ENCODE measurements at regions not wholly inside any gene's neighbourhood (a gene's known extent, or its start where the extent isn't known, plus 50 kb on each side); places are given as distances from the start of the nearest gene placed in this dataset.

DNA sequence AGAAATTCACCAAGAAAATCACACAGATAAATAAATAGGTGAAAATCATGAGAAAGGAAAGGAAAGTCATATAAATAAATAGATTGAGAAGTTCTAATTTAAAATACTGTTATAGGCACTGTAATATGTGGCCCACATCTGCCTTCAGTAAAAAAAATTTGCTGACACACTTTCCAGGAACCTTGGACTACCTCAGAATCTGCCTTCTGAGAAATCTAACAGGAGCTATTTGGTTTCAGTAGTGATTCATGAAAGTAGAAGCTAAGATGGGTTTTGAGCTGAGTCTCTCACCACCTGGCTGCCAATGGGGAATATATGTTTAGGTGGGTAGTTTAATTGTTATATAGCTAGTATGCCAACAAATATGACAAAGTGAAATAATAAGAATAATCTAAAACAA, 810.0 kb downstream of the RAB28 start:
- DNase-seq, result peak; percentile 66

DNA sequence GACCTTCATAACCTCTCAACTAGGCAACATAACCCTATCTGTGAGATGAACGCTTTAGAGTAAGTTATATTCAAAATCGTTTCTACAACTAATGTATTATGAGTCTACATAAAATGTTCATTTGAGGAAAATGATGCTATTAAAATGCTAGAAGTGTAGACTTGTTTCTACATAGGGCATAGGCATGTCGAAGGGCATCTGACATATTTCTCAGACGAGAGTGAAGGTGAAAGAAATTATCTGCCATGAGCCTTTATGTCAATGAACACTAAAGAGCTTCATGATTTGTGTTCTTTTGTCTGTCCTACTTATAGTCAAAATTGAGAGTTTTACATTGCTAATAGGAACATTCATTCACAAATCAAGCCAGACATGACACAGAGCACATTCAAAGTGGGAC, 811.8 kb downstream of the RAB28 start:
- no peak for DNase-seq

DNA sequence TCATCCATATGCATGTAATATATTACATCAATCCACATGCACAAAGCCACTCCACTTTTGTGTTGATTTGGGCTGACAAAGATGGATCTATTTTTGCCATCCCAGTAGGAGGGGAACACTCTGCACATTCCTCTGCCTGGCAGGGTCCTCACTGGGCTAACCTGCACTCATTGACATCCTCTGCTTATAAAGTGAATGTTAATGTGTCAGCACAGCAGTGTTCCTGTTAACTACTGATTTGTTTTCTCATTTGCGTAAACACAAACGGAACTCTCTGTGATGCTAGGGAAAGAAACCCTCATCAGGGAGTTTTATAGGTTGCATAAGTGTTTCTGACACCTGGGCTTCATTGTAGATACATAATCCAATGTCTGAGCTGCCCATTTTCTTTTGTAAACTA, 826.0 kb downstream of the RAB28 start:
- no peak for DNase-seq

DNA sequence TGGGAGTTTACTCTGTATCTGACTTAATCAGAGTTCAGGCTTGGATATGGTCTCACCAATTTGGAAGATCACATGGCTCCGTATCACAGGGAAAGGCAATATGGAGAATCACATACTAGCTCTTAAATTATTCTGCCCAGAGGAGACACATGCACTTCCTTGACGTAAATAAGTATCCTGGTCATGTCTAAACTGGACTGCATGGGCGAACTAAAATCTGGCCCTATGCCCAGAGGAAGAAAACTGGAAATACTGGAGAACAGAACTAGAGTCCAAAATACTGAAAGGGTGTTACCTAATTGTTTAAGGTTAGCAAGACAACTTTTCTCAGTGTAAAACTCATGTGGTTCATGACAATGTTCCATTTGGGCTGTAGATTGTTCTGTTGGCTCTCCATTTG, 832.3 kb downstream of the RAB28 start:
- DNase-seq, result no peak

DNA sequence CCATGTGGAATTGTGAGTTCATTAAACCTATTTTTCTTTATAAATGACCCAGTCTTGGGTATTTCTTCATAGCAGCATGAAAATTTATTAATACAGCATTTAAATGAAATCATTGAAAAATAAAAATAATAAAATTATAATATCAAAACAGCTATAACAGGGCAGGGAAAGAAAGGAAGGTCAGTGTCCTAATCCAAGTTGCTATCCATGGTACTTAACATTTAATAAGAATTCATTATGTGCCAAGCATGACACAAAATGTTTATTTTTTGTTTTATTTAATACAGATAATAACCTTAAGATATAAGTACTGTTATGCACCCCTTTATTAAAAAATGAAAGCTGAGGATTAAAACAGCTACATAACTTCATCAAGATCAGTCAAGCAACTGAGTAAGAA, 838.4 kb downstream of the RAB28 start:
- DNase-seq, result no peak

DNA sequence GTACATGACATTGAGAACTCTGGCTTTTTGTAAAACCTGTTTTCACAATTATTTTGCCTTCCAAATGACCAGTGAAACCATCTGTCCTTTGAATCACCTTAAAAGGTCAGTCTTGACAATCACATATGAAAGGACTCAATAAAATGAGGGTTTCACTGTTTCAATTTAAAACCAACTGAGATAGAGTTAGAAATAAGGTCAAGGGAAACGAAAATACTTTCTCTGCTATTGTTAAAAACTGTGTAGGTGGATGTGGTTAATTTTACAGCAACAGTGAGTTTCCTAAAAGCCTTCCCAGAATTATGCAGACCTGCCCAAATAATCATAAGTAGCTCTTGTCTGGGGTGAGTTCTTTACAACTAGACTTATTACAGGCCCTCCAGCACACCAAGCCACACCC, 839.9 kb downstream of the RAB28 start:
- no peak for DNase-seq

DNA sequence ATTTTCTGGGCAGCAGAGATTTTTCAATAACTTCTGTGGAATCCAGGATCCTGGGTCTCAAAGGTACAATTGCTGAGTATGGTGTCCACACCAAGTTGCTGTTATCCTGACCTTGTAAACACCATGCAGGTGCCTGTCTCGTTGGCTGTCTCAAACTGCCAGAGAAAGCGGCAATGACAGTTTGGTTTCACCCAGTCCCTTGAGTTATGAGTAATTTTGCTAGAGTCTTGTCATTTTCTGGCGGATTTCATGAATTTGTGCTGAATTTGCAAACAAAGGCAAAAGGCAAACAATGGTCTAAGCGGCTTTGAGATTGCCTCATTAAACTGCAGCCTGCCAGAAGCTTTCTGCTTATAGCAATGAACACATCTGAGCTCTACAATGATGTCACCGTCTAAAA, 847.9 kb downstream of the RAB28 start:
- no peak for DNase-seq

DNA sequence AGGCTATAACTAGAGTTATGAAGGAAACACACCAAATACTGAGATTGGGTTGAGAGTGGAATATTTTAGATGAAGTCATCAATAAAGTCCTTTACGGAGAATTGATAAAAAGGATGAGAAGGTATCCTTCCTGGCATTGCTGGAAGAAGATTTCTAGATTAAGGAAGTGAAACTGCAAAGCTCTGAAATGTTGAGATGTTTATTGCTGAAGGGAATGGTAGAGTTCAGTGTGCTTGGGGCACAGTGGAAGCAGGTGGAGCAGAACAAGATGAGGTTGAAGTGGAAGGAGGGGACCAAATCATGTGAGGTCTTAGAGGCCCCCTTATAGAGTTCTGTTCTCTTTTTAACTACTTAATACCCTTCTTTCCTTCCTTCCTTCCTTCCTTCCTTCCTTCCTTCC, 848.5 kb downstream of the RAB28 start:
- DNase-seq, result no peak

DNA sequence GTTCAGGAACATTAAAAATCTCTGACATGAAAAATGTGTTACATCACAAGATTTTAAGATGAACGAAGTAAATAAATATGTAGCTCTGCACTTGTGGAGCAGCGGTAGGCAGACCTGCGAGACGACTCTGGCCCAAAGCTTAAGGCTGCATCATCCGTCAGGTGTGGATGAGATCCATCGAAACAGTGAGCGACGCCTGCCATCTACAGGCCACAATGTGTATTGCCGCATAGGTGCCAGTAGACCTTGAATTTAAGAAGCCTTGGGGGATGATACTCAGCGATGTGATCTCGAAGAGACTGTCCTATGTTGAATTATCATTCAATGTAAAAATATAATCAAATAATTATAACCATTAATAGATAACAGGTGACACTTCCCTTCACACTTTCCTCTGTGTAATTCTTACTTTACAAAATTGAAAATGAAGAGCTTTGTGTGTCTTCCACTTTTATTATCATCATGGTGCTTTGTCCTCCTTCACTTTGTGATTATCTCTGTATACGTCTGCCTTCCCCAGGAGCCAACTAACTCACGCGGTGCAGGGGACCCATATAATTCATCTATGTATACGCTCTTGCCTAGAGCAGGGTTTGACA, 851.0 kb downstream of the RAB28 start:
- peak; percentile 86 for DNase-seq

DNA sequence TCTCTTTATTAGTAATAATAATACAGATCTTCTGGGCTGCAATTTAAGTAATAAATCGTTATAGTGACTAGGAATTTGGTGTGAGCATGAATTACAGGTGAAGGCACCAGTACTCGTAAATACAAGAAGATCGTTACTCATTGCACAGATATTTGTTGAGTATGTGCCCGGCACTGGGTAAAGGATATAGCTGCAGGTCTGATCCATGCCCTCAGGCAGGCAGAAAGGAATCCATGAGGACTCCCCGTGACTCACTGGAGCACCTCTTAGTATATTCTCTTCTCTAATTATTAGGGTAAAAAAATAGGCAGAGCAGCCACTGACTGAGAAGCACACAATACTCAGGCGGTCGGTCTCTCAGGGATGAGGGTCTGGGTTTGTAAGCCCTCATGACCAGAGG, 868.3 kb downstream of the RAB28 start:
- no peak for DNase-seq

DNA sequence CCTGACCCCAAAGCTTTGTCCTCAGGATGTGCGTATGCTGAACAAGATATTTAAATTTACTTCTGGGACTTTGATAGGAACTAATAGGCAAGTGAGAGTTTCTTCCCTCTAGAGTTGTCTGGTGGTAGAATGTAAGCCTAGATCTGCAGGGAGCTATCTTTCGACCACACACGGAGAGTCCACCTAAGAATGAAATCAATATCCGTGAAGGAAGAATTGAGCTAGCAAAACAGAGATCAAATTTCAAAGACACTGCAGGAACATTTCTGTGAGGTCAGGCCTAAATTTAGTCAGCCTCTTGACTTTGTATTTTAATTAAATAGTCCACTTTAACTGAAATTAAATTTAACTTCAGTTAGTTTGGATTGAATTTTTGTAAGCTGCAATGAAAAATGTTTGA, 871.3 kb downstream of the RAB28 start:
- DNase-seq, result no peak

DNA sequence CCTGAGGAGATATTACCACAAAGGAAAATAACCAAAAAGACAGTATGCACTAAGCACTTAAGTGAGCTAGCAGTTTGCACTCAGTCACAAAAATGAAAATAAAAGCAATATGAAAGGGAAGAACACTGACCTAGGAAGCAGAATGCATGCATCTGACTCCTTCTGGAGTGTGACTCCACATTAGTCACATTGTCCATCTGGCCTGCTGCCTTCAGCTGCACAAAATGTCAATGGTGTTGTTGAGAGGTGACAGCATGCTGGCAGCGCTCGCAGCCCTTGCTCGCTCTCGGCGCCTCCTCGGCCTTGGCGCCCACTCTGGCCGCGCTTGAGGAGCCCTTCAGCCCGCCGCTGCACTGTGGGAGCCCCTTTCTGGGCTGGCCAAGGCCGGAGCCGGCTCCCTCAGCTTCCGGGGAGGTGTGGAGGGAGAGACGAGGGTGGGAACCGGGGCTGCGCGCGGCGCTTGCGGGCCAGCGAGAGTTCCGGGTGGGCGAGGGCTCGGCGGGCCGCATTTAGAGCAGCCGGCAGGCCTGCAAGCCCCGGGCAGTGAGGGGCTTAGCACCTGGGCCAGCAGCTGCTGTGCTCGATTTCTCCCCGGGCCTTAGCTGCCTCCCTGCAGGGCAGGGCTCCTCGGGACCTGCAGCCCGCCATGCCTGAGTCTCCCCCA, 874.8 kb downstream of the RAB28 start:
- peak; percentile 4 for DNase-seq

DNA sequence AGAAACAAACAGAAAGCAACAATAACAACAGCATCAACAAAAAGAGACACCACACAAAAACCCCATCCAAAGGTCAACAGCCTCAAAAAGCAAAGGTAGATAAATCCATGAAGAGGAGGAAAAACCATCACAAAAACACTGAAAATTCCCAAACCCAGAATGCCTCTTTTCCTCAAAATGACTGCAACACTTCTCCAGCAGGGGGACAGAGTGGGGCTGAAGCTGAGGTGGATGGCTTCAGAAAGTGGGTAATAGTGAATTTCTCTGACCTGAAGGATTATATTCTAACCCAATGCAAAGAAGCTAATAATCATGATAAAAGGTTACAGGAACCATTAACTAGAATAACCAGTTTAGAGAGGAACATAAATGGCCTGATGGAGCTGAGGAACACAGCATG, 888.2 kb downstream of the RAB28 start:
- DNase-seq, result peak; percentile 18

DNA sequence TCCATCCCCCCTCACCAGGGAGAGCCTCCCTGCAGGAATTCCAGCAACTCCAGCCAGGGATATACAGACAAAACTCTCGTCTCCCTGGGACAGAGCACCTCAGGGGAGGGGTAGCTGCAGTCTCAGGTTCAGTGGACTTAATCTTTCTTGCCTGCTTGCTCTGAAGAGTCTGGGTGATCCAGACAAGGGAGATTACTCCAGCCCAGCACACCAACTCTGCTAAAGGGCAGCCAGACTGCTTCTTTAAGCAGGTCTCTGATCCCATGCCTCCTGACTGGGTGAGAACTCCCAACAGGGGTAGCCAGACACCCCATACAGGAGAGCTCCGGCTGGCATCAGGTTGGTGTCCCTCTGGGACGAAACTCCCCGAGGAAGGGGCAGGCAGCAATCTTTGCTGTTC, 888.7 kb downstream of the RAB28 start:
- DNase-seq, result no peak

DNA sequence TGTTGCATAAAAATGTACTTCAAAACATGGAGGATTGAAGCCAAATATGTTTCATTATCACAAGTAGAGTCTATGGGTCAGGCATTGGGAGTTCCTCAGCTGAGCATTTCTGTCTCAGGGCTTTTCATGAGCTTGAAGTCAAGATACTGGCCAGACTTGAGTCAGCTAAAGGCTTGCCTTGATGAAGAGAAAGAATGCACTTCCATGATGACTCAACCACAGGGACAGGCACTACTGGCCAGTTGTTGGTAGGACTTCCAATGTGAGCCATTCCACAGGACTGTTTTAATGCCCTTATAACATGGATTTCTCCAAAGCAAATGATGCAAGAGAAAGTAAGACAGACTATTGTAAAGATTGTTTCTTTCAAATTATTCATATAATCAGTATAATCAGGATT, 895.6 kb downstream of the RAB28 start:
- no peak for DNase-seq

DNA sequence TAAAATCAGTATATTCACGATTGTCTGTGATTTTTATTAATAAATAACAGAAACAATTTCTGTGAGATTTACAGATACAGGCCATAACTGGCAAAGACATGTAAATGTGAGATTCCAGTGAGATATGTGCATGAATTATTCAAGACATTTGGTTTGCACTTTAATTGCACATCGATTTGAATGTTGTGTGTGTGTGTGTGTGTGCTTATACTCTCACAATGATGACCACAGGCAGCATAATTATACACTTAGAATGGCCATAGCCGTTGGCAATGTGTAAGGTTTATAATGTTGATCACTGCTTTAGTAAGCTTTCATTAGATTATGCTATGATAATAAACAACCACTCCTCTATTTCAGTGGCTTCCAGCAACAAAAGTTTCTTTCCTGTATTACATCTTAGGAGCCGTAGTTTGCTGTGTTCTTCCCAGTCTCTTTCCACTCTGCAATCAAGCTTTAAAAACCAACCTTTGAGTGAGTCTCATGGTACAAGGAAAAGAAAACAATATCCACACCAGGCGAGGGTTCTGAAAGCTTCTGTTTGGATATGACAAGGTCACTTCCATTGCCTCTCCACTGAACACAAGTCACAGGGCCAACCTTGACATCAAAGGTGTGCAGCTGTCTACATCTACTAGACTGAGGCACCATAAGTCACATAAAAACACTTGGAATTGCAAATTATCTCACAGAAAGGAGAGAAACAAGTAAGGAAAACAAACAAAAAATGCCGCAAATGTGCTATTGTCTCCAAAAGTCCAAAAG, 897.7 kb downstream of the RAB28 start:
- no peak for DNase-seq

DNA sequence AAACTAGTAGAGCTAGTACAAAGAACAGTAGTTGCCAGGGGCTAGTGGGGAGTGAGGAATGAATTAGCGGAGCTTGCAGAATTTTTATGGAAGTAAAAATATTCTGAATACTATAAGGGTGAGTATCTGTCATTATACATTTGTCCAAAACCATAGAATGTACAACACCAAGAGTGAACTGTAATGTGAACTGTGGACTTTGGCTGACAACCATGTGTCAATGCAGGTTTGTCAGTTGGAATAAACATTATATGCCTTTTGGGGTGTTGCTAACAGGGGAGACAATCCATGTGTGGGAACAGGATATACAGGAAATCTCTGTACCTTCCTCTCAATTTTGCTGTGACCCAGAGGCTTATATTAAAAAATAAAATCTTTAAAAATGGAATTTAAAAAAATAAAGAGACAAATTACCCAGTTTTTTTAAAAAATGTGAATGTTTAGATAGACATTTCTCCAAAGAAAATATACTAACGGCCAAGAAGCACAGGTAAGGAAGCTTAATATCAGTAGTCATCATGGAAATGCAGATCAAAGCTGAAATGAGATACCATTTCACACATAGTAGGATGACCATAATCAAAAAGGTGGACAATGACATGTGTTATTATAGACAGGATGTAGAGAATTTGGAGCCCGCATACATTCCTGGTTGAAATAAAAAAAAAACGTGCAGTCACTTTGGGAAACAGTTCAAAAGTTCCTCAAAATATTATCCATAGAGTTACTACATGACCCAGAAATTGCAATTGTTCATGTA, 899.8 kb downstream of the RAB28 start:
- DNase-seq, result no peak

DNA sequence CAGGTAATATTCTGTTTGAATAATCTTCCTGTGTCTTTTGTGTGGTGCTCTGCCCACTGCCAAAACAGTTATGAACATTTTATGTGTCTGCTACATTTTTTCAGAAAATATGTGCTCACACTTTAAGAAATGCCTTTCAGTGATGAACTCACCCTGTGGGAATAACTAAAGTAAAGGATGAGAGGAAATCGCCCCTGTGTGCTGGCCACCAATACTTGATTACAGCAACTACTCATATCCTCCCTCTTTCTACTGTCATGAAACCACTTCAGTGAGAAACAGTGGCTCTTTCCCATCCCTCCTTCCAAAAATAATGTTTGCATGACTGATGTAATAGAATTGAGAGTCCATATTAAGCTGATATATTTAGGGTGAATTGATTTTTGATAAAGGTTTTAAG, 900.9 kb downstream of the RAB28 start:
- DNase-seq, result no peak

DNA sequence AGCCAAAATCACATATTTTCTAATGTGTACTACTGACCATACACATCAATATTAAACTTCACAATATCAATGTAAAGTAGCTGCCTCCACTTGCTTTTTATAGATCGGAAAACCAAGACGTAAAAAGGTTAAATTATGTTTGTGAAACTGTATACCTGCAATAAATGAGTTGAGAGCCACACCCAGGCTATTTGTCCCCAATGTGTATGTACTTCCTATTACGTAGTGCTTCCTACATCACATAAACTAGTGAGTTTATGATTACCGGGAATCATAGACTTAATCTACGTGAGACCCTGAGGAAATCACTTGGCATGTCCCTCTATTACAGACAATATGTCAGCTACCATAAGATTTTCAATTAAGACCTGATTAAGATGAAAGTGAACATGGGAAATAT, 903.4 kb downstream of the RAB28 start:
- DNase-seq, result no peak

DNA sequence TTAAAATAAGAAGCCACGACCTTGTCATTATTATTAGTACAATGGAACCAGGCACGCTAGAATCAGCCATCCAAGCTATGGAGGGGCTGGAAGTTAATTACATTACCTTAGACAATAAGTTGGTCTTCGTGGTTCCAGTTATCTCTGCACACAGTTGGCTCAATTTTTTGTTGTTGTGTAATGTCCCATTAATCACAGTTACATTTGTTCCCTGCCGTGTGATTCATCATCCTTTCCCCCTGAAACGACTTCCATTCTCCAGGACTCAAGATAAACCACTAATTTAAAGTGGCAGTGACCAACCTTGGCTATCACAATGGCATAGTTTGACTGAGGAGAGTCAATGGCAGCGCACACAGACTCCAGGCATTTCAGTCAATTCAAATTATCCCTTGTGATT, 905.0 kb downstream of the RAB28 start:
- DNase-seq, result peak; percentile 61

DNA sequence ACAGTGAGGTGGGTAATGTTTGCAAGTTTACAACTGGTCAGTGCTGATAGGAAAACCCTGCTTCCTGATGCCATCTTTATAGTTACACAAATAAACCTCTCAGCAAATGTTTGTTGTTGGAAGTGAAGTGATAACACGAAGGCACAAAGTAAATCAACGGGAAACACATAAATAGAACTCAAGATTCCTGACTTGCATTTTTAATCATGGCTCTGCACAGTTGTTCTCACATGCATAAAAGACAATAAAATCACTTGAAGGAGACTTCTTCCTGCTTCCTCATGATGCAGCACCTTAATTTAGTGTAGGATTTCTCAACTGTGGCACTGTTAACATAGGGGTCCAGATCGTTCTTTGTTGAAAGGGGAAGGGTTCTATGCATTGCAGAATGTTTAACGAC, 907.7 kb downstream of the RAB28 start:
- DNase-seq, result peak; percentile 29

DNA sequence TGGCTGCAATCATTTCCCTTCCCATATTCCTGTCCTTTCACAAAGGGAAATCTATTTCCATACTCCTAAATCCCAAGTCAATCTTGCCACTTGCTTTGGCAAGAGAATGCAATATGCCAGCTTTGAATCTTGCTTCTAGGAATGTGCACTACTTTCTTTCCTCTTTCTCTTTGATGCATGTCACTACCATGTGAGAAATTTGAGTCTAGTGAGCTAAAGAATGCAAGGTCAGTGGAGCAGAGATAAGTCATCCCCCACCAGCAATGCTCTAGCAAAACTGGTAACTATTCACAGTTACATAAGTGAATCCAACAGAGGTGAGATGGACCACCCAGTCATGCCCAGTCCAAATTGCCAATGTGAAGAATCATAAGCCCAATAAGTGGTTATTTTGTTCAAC, 910.4 kb downstream of the RAB28 start:
- DNase-seq, result peak; percentile 12

DNA sequence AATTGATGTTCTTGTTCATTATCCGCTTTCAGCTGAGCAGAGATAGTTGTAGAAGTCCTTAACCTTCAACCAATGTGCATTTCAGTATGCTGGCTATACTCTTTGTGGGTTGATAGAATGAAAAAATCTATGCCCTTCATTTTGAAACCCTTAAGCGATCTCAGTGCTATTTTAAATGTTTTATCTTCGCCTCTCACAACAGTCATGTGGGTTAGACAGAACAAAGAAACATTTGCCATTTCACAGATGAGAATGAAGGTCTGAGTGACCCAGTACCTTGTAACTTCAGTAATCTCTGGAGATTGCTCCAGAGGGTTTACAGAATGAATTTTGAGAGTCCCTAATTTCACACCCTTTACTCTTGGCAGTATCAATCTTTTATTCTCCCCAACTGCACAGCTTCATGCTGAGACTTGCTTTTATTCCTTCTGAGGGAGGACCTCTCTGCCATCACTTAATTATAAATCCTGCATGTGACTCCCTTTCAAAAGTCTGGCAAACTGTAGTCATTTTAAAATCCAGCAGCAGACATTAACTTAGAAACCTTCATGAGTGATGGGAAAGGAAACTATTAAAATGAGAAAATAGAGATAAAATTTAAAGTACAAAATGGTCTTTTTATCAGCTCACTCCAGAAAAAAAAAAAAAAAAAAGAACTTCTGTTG, 921.5 kb downstream of the RAB28 start:
- DNase-seq, result no peak

Data from OCI-M1 (cell line).